ENCODE measurements at regions not wholly inside any gene's neighbourhood (a gene's known extent, or its start where the extent isn't known, plus 50 kb on each side); places are given as distances from the start of the nearest gene placed in this dataset.

- DNase-seq = no peak
These were observed 711.2 kb downstream of the KCNA4 start for GRCh38 chr11:29305456-29306232.

- DNase-seq = no peak
These were observed 716.4 kb downstream of the KCNA4 start for GRCh38 chr11:29300420-29300819.

- DNase-seq = no peak
These were observed 720.1 kb downstream of the KCNA4 start for GRCh38 chr11:29296680-29297079.

DNA sequence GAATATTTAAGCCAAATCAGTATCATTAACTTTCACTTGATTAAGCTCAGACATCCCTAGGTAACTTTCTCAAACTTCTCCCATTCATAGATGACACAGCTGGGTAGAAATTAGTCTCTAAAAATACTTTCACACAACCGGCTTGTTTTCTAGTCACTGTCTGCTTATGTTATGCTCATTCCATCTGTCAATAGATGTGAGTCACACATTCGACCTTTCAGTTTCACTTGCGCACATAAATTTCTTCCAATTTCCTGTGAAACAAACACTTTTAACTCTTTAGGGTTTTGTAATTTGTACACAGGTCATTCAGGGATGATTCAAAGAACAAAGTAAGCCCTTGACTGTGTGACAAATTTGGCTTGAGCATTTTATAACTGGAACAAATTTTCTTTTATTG, 723.0 kb downstream of the KCNA4 start:
- DNase-seq = no peak

GRCh38 chr11:29282088-29282487, 734.7 kb downstream of the KCNA4 start:
- DNase-seq = no peak

DNA sequence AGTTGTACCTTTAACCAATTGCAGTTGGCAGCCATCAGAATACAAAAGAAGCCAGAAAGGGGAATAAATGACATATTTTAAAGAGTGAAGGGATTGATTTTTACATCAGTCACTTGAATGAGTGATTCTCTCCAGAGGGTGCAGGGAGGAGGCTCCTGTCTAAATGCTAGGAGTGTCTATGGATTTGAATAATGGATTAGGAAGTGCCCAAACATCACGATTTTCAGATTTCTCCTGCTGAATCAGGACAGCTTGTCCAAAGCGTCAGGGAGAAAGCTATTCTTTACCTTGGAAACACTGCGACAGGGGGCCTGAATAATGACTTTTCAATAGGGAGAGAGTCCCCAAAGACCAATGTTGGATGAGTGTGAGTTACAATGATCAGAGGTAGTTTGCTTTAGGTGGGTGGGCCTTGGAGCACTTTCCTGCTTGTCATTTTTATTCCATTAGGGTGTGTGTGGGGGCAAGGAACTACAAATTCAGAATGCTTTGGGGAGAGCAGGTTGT, 735.5 kb downstream of the KCNA4 start:
- DNase-seq = no peak

- no peak for DNase-seq
These were observed 736.4 kb downstream of the KCNA4 start for GRCh38 chr11:29280452-29280851.

GRCh38 chr11:29279716-29280115, 737.1 kb downstream of the KCNA4 start:
- DNase-seq = no peak

DNA sequence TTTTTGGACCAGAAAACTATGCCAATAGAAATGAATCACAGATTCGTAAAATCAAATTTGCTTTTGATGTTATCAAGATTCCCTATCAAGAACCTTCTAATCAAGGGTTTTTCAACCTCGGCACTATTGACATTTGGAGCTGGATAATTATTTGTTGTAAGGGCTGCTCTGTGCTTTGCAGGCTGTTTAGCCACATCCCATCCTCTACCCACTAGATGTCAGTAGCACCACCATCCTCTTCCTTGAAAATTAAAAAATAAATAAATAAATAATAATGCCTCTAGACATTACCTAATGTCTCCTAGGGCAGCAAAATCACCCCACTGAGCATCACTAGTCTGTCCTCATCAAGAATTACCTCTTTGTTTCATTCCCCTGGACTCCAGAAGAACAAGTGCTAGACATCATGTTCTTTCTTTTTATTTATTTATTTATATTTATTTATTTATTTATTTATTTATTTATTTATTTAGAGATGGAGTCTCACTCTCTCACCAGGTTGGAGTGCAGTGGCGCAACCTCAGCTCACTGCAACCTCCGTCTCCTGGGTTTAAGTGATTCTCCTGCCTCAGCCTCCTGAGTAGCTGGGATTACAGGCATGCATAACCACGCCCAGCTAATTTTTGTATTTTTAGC, 744.7 kb downstream of the KCNA4 start:
- no peak for DNase-seq

GRCh38 chr11:29271616-29272015, 745.2 kb downstream of the KCNA4 start:
- no peak for DNase-seq

- no peak for DNase-seq
These were observed 748.1 kb downstream of the KCNA4 start for GRCh38 chr11:29268733-29269132.

DNA sequence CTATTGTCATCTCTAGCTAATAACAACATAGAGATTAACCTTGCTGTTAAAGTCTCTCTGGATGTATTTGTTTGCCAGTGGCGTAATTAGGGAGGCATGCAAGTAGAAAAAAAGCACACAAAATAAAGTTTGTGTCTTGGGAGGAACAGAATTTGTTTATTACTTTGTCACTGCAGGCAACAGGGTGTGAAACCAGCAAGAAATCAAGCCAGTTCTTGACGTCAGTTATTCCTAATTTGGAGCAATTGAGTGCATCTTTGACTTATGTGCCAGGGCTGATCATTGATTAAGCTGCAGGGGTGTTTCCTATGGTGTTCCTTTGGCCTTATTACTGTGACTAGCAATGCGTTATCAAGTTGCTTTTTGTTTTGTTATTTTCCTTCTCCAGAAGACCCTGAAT, 751.0 kb downstream of the KCNA4 start:
- no peak for DNase-seq

- no peak for DNase-seq
These were observed 751.4 kb downstream of the KCNA4 start for GRCh38 chr11:29265381-29265780.

DNA sequence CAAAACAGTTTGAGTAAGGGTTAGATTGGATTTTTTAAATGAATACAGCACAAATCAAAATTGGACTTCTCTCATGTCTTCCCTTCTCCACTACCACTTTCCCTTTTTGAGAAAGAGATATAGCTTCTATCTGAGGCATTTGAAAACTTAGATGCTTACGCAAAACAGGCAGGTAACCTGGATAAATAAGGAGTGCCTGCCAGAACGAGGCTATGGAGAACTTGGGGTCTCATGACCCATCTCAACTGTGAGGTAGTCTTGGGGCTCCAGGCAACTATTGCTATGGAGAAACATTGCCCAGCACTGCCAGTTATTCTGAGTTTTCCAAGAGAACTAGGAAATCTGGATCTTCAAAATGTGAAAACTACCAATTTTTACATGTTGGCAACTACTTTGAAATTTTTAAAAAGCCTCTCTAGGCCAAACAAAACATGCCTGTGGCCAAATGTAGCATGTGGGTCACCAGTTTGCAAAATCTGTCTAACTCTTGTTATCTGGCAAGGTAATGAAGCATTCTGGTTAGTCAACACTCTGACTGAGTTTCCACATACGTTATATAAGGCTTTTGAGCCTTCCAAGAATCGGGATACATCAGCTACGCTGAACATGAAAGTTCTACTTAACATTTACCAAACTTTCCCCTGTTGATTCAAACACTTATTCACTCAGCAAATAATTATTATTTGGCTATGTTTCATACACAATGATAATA, 752.7 kb downstream of the KCNA4 start:
- DNase-seq = no peak

DNA sequence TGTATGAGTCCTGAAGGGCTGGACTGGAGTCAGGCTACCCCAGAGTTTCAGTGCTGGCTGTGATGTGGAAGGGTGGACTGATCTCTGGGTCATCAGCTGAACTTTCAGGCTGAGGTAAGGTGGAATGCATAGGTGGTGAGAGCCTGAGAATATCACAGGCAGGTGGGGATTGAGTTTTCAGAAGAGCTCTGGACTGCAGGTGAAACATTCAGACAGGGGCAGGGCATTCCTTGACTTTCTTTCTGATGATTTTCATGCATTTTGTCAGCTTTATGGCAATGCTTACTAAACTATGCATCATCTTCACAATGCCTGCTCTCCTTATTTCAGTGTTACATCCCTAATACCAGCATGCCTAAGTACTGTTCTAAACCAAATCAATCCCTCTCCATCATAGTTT, 755.0 kb downstream of the KCNA4 start:
- no peak for DNase-seq

DNA sequence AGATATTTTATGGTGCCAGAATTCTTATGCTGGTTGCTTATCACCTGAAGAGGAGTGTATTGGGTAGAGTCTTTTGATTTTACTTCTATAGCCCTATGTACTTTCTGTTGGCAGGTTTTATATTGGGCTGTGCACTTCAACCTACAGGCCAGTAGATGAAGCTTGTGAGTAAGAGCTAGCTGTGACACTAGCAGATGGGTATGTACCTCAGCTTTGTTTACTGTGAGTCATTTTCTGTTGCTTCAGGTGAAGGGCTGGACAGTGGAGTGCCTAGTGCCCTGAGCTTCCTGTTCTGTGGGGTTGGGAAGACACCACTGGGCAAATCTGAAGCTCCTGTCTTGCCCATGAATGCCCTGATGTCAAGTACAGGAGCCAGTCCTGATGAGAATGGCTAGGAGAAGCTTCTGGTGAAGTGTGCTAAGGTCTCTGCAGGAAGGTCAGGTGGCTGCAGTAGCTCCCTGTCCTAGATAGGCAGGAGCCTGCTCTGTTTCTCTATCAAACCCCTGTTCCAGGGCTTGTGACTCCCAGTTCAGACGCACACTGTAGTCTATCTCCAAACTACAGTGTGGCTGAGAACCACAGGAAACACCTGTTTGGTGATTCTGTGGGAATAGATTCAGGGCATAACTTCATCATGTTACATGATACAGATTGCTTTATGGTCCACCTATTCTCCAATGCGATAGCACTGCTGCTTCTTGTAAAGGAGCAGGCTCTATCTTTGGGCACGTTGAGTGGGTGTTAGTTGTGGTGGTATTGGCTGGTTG, 755.7 kb downstream of the KCNA4 start:
- no peak for DNase-seq

DNA sequence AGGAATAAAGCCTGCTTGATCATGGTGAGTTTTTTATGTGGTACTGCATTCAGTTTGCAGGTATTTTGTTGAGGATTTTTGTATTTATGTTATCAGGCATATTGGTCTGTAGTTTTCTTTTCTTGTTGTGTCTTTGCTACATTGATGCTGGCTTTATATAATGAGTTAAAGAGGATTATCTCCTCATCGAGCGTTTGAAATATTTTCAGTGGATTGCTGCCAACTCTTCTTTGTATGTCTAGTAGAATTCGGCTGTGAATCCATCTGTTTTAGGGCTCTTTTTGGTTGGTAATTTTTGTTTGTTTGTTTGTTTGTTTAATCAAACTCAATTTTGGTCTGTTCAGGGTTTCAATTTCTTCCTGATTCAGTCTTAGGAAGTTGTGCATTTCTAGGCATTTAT, 758.4 kb downstream of the KCNA4 start:
- no peak for DNase-seq

DNA sequence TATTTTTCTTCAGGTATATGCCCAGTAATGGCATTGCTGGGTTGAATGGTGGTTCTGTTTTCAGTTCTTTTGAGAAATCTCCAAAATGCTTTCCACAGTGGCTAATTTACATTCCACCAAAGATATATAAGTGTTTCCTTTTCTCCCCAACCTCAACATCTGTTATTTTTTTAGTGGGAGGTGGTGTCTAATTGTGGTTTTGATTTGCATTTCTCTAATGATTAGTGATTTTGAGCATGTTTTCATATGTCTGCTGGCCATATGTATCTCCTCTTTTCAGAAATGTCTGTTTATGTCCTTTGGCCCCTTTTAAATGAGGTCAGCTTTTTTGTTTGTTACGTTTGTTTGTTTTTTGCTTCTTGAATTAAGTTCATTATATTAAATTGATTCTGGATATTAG, 760.2 kb downstream of the KCNA4 start:
- DNase-seq = no peak

- no peak for DNase-seq
These were observed 761.4 kb downstream of the KCNA4 start for GRCh38 chr11:29255401-29255800.

GRCh38 chr11:29251738-29252137, 765.1 kb downstream of the KCNA4 start:
- no peak for DNase-seq

GRCh38 chr11:29249713-29250112, 767.1 kb downstream of the KCNA4 start:
- DNase-seq = no peak

GRCh38 chr11:29244355-29244754, 772.5 kb downstream of the KCNA4 start:
- DNase-seq = no peak

DNA sequence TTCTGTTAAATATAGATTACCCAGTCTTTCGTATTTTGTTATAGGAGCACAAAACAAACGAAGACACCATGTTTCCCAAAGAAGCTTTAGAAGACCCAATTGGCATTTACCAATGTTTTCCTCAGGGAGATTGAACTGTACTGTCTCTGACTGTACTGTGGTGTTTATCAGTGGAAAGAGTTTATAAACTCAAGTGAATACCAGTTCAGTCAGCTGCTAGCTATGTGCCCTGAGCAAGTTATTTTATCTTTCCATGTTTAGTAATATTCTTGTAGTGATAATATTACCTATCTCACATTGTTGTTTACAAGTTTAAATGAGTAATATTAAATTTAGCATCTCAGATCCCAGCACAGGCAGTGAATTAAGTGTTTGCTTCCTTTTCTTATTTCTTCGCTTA, 773.2 kb downstream of the KCNA4 start:
- no peak for DNase-seq
